Aorta (tissue), 5 donors: ENCODE measurements at regions not wholly inside any gene's neighbourhood (a gene's known extent, or its start where the extent isn't known, plus 50 kb on each side); places are given as distances from the start of the nearest gene placed in this dataset.
A peak's percentile ranks its signal among the peaks of the same experiment; 100 is the strongest.

Source experiments
- ATAC-seq: fragments of 200-7000 bp; cut with Tn5 transposase; one replicate; pipeline ENCODE4 v1.9.1; 2022; ENCODE audit warnings: moderate library complexity; ENCODE audit not compliant: low FRiP score
- DNase-seq, 2 donors: peaks; one replicate each; pipeline ENCODE4 v3.0.0-alpha.2; 2020
- H3K27ac ChIP-seq, 2 donors: one replicate each; pipeline ENCODE4 v1.5.1; 2013; ENCODE audit warnings: low read length in 2 of 2, mild to moderate bottlenecking in 2 of 2, moderate library complexity in 2 of 2, control low read depth in 1 of 2, inconsistent platforms in 1 of 2, low read depth in 1 of 2
- H3K27me3 ChIP-seq, 2 donors: one replicate each; pipeline ENCODE4 v1.6.1; 2013; ENCODE audit warnings: control low read depth in 1 of 2, low read length in 1 of 2, mild to moderate bottlenecking in 1 of 2, moderate library complexity in 1 of 2; ENCODE audit not compliant: insufficient read depth in 2 of 2, control insufficient read depth in 1 of 2
- H3K36me3 ChIP-seq, 2 donors: one replicate each; pipeline ENCODE4 v1.6.1; 2013; ENCODE audit warnings: control low read depth in 1 of 2, low read length in 1 of 2, mild to moderate bottlenecking in 1 of 2; ENCODE audit not compliant: insufficient read depth in 2 of 2, control insufficient read depth in 1 of 2
- H3K4me1 ChIP-seq, 2 donors: one replicate each; pipeline ENCODE4 v1.6.1; 2013; ENCODE audit warnings: low read length in 2 of 2, control low read depth in 1 of 2, mild to moderate bottlenecking in 1 of 2, moderate library complexity in 1 of 2; ENCODE audit not compliant: insufficient read depth in 2 of 2, control insufficient read depth in 1 of 2
- H3K4me3 ChIP-seq, 2 donors: one replicate each; pipeline ENCODE4 v1.5.1; 2013; ENCODE audit warnings: low read length in 2 of 2, control low read depth in 1 of 2, mild to moderate bottlenecking in 1 of 2
- H3K9me3 ChIP-seq: one replicate; pipeline ENCODE4 v1.6.1; 2013; ENCODE audit warnings: mild to moderate bottlenecking, low read length; ENCODE audit not compliant: control insufficient read depth
- WGBS, 2 donors: extraction: QIAGEN DNeasy Blood & Tissue Kit; methylation state at CpG; one replicate each; pipeline ENCODE4 v1.1.7; 2013; 5-methylcytosine and 5-hydroxymethylcytosine counted together
- intact Hi-C, 2 donors: fragments of 100-400 bp; cut with DNase I; formaldehyde crosslinking; loops; one replicate each; pipeline versions ENCODE4 v1.14.2 to v1.15.0; 2022
- donor health status: healthy with polysubstance abuse.
- donor health status: Bipolar disorder and iron deficiency.
- donor health status: DM: no; HTN: no; CAD: no.
- donor health status: DM: no; HTN: no; CAD: no.
- donor health status: DM: yes; HTN: yes; CAD: no.

DNA sequence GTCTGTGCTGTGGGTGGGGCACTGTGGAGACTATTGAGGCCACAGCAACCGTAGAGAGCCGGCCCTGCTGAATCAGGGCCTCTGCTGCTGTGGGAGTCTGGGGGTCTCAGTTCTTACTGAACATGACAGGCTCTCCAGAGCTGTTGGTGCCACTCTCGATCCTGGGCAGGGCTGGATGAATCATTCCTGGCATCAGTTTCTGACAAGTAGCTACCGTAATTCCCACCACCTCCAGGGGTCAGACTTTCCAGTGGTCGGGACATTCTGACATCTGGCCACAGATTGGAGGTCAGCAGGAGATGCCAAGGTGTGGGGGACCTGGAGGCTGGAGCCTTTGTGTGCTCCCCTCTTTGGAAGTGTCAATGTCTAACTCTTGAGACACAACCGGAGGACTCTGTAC lies 188.4 kb downstream of the IRX2 start:
- intact Hi-C loops: no loop called here
- Histone ChIP-seq H3K36me3 (no peaks in the 10 kb centered on the region), H3K27ac (no peak overlapping the region), H3K27me3 (no peaks in the 10 kb centered on the region), H3K4me1 (no peaks in the 10 kb centered on the region), H3K4me3 (no peak overlapping the region), H3K9me3 (no peaks in the 10 kb centered on the region)
- 78 to 83% methylated on average over 6 of the region's 6 CpGs for WGBS, 2 donors
- DNase-seq (no peak), ATAC-seq (no peak)

- DNase-seq: no peak
- intact Hi-C loops: no loop called here
- WGBS, 2 donors: 85 to 88% methylated on average over 13 of the region's 13 CpGs
Measured at GRCh38 chr5:2562036-2562435, 189.4 kb downstream of the IRX2 start.

GRCh38 chr5:2560435-2560834 lies 191.0 kb downstream of the IRX2 start:
- no peak overlapping the region for H3K4me3 ChIP-seq
- no peaks in the 10 kb centered on the region for H3K4me1 ChIP-seq
- intact Hi-C loops: no loop called here
- no peaks in the 10 kb centered on the region for H3K9me3 ChIP-seq
- DNase-seq (no peak), ATAC-seq (no peak)
- H3K27ac ChIP-seq: no peak overlapping the region
- no peaks in the 10 kb centered on the region for H3K36me3 ChIP-seq
- WGBS, 2 donors: 83 to 85% methylated on average over 5 of the region's 5 CpGs
- no peaks in the 10 kb centered on the region for H3K27me3 ChIP-seq

More at GRCh38 chr5:2562036-2562435, 189.4 kb downstream of the IRX2 start:
- Histone ChIP-seq H3K9me3 (no peaks in the 10 kb centered on the region), H3K4me3 (no peak overlapping the region), H3K36me3 (no peaks in the 10 kb centered on the region), H3K27ac (no peak overlapping the region), H3K27me3 (no peaks in the 10 kb centered on the region), H3K4me1 (no peaks in the 10 kb centered on the region)
- ATAC-seq: no peak

DNA sequence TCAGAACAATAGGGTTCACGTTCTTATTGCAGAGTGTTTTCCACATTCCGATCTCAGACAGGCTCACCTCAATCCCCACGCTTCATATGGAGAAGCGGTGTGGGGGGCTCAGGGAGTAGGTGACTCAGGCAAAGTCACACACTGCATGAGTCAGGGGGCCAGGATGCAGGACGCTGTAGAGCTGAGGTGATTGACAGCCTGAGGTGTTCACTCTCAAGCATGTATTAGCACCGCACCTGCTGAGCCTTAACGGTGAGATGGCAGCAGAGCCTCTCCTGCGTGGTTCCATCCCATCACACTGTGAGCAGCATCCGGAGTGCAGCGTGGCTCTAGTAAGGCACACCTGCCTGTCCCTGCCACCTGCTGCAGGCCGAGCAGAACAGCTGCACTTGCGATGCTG lies 194.0 kb downstream of the IRX2 start:
- H3K27me3 ChIP-seq: no peaks in the 10 kb centered on the region
- peaks cover 5% of the 10 kb centered on the region for H3K9me3 ChIP-seq
- H3K4me3 ChIP-seq: no peak overlapping the region
- H3K4me1 ChIP-seq: no peaks in the 10 kb centered on the region
- DNase-seq (no peak), ATAC-seq (no peak)
- H3K27ac ChIP-seq: no peak overlapping the region
- intact Hi-C loops: no loop called here
- H3K36me3 ChIP-seq: no peaks in the 10 kb centered on the region
- 88 to 92% methylated on average over 12 of the region's 12 CpGs for WGBS, 2 donors

GRCh38 chr5:2556375-2556966 lies 195.0 kb downstream of the IRX2 start:
- peaks cover 5% of the 10 kb centered on the region for H3K9me3 ChIP-seq
- no peak overlapping the region for H3K4me3 ChIP-seq
- 80 to 85% methylated on average over 10 of the region's 10 CpGs for WGBS, 2 donors
- intact Hi-C loops: no loop called here
- no peaks in the 10 kb centered on the region for H3K36me3 ChIP-seq
- no peak for DNase-seq
- H3K27me3 ChIP-seq: no peaks in the 10 kb centered on the region
- H3K27ac ChIP-seq: no peak overlapping the region
- peak; percentile 33 for ATAC-seq
- no peaks in the 10 kb centered on the region for H3K4me1 ChIP-seq

- Histone ChIP-seq H3K4me3 (no peak overlapping the region), H3K27me3 (no peaks in the 10 kb centered on the region), H3K4me1 (no peaks in the 10 kb centered on the region), H3K27ac (no peak overlapping the region), H3K9me3 (peaks cover 5% of the 10 kb centered on the region), H3K36me3 (no peaks in the 10 kb centered on the region)
- DNase-seq: no peak
- intact Hi-C loops: no loop called here
- WGBS, 2 donors: 57 to 63% methylated on average over 2 of the region's 2 CpGs
- no peak for ATAC-seq
Measured at GRCh38 chr5:2553611-2554010, 197.9 kb downstream of the IRX2 start.

DNA sequence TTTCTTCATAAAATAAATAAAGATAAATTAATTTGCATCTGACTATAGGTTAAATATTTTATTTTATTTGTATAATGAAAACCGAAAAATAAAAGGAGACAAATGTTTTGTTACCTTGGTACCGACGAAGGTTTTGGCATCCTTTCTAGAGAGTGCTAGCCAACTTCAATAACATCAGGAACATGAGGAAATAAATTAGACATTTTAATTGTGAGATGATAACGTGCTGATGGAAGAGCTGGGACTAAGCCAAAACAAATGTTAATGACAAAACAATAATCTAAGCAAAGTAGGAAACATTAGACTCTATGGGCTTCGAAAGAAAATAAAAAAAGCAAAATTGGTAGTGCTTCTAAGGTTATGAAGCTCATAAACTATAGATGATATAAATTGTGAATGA lies 201.0 kb downstream of the IRX2 start:
- peaks cover 5% of the 10 kb centered on the region for H3K9me3 ChIP-seq
- no peak for ATAC-seq

GRCh38 chr5:2549900-2550299 lies 201.6 kb downstream of the IRX2 start:
- H3K4me1 ChIP-seq: no peaks in the 10 kb centered on the region
- H3K9me3 ChIP-seq: peaks cover 4% of the 10 kb centered on the region
- 71 to 73% methylated on average over 7 of the region's 7 CpGs for WGBS, 2 donors
- no peaks in the 10 kb centered on the region for H3K27me3 ChIP-seq
- no peak overlapping the region for H3K27ac ChIP-seq
- no peaks in the 10 kb centered on the region for H3K36me3 ChIP-seq
- H3K4me3 ChIP-seq: no peak overlapping the region
- DNase-seq (no peak), ATAC-seq (no peak)
- intact Hi-C loops: no loop called here

More for the DNA sequence above, 201.0 kb downstream of the IRX2 start:
- 26 to 29% methylated on average over 5 of the region's 5 CpGs for WGBS, 2 donors
- Histone ChIP-seq H3K4me3 (no peak overlapping the region), H3K36me3 (no peaks in the 10 kb centered on the region), H3K27me3 (no peaks in the 10 kb centered on the region), H3K27ac (no peak overlapping the region), H3K4me1 (no peaks in the 10 kb centered on the region)
- intact Hi-C loops: no loop called here
- DNase-seq: no peak

DNA sequence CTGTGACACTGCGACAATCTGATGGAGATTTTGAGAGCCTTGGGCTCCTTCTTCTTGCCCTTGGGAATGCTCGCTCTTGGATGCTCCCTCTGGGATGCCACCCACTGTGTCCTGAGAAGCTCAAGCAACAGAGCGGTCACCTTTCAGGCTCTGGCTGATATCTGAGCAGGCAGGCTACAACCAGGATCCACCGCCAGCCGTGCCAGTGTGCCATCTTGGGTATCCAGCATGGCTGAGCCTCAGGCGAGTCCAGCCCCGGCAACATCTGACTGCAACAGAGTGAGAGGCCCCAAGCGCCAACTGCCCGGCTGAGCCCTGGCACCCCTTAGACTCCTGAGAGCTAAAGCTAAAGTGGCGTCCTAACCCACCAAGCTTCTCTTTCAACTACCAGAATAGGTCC lies 202.1 kb downstream of the IRX2 start:
- no peaks in the 10 kb centered on the region for H3K36me3 ChIP-seq
- H3K4me3 ChIP-seq: no peak overlapping the region
- H3K27me3 ChIP-seq: no peaks in the 10 kb centered on the region
- WGBS, 2 donors: 95% methylated on average over 10 of the region's 10 CpGs
- ATAC-seq (no peak), DNase-seq (no peak)
- intact Hi-C loops: no loop called here
- H3K27ac ChIP-seq: no peak overlapping the region
- H3K4me1 ChIP-seq: no peaks in the 10 kb centered on the region
- H3K9me3 ChIP-seq: no peaks in the 10 kb centered on the region
